ENCODE measurements at regions not wholly inside any gene's neighbourhood (a gene's known extent, or its start where the extent isn't known, plus 50 kb on each side); places are given as distances from the start of the nearest gene placed in this dataset.

DNA sequence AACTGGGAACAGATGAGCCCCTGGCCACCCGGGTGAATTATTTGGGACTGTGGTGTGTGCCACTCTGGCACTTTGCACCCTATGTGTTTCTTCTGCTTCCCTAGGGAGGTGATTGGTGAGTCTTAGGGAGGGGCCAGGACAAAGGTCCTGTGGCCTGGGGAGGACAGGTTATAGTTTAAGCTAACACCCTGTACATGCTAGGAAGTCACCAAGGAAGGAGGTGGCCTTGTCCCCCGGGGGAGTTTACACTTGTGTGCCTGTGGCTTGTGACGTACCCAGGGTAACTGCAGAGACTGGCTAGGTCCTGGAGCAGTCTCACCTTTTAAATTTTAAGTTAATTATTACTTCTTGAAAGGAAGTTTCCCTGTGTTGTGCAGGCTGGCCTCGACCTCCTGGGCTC lies 196.2 kb downstream of the BAMBI start:
- TF ChIP-seq, protein P1, sequence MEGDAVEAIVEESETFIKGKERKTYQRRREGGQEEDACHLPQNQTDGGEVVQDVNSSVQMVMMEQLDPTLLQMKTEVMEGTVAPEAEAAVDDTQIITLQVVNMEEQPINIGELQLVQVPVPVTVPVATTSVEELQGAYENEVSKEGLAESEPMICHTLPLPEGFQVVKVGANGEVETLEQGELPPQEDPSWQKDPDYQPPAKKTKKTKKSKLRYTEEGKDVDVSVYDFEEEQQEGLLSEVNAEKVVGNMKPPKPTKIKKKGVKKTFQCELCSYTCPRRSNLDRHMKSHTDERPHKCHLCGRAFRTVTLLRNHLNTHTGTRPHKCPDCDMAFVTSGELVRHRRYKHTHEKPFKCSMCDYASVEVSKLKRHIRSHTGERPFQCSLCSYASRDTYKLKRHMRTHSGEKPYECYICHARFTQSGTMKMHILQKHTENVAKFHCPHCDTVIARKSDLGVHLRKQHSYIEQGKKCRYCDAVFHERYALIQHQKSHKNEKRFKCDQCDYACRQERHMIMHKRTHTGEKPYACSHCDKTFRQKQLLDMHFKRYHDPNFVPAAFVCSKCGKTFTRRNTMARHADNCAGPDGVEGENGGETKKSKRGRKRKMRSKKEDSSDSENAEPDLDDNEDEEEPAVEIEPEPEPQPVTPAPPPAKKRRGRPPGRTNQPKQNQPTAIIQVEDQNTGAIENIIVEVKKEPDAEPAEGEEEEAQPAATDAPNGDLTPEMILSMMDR (IDR thresholded peaks at IDR 0.05): no peak
- Histone ChIP-seq H3K9ac (no peak overlapping the region), H3K27ac (no peak overlapping the region), H3K4me2 (ENCODE audit: low read length) (no peak overlapping the region), H3K79me2 (no peaks in the 10 kb centered on the region), H3K4me1 (no peaks in the 10 kb centered on the region), H3K36me3 (ENCODE audit: control insufficient read depth, insufficient read depth, low read length) (no peaks in the 10 kb centered on the region), H2AFZ (no peak overlapping the region), H3K9me3 (ENCODE audit: control insufficient read depth, low read length) (no peaks in the 10 kb centered on the region), H3K27me3 (ENCODE audit: control insufficient read depth, insufficient read depth, low read length) (no peaks in the 10 kb centered on the region), H3K4me3 (ENCODE audit: low read depth, low read length) (no peak overlapping the region)

DNA sequence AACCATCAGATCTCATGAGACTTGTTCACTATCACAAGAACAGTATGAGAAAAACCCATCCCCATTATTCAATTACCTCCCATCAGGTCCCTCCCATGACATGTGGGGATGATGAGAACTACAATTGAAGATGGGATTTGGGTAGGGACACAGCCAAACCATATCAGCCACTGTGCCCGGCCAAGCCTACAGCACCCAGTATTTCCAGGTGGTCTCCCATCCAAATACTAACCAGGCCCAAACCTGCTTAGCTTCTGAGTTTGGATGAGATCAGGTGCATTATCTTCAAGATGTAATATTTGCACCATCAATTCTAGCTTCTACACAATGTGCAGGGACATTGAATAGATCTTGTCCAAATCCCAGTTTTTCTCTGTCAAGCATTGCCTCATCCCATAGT lies 196.9 kb downstream of the BAMBI start:
- Histone ChIP-seq H3K9me3 (ENCODE audit: control insufficient read depth, low read length) (no peaks in the 10 kb centered on the region), H3K36me3 (ENCODE audit: control insufficient read depth, insufficient read depth, low read length) (no peaks in the 10 kb centered on the region), H3K9ac (no peak overlapping the region), H3K4me3 (ENCODE audit: low read depth, low read length) (no peak overlapping the region), H3K79me2 (no peaks in the 10 kb centered on the region), H3K27me3 (ENCODE audit: control insufficient read depth, insufficient read depth, low read length) (no peaks in the 10 kb centered on the region), H2AFZ (no peak overlapping the region), H3K27ac (no peak overlapping the region), H3K4me1 (no peaks in the 10 kb centered on the region), H3K4me2 (ENCODE audit: low read length) (no peak overlapping the region)
- TF ChIP-seq, protein P1 (IDR thresholded peaks at IDR 0.05): no peak

DNA sequence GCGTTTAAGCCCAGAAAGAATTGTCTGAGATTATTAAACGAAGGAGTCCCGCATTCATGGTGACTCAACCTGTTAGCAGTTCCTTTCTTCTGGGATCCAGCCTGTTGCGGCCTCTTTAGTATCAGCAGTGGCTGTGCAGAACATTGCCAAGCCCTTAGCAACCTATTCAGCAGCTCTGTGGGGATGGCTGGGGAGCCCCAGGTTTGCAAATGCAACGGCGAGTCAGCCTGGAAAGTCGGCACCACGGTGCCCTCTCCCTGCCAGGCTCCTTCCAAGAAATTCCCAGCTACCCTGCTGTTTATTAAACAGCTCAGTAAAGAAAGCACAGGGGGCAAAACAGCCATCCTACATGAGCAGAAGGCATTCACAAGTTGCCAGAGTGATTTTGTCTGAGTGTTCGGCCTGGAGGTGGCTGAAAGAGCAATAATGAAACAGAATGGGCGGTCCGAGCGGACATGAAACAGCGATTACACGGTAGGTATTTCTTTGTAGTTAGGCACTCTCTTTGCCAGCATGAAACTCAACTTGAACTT lies 198.3 kb downstream of the BAMBI start:
- no peaks in the 10 kb centered on the region for H3K36me3 ChIP-seq (ENCODE audit: control insufficient read depth, insufficient read depth, low read length)
- no peaks in the 10 kb centered on the region for H3K9me3 ChIP-seq (ENCODE audit: control insufficient read depth, low read length)
- no peak overlapping the region for H3K27ac ChIP-seq
- no peaks in the 10 kb centered on the region for H3K79me2 ChIP-seq
- H3K27me3 ChIP-seq (ENCODE audit: control insufficient read depth, insufficient read depth, low read length): no peaks in the 10 kb centered on the region
- H3K4me3 ChIP-seq (ENCODE audit: low read depth, low read length): no peak overlapping the region
- no peaks in the 10 kb centered on the region for H3K4me1 ChIP-seq
- no peak overlapping the region for H3K9ac ChIP-seq
- H2AFZ ChIP-seq: no peak overlapping the region
- no peak overlapping the region for H3K4me2 ChIP-seq (ENCODE audit: low read length)
- TF ChIP-seq, protein P1 (IDR thresholded peaks at IDR 0.05): no peak

DNA sequence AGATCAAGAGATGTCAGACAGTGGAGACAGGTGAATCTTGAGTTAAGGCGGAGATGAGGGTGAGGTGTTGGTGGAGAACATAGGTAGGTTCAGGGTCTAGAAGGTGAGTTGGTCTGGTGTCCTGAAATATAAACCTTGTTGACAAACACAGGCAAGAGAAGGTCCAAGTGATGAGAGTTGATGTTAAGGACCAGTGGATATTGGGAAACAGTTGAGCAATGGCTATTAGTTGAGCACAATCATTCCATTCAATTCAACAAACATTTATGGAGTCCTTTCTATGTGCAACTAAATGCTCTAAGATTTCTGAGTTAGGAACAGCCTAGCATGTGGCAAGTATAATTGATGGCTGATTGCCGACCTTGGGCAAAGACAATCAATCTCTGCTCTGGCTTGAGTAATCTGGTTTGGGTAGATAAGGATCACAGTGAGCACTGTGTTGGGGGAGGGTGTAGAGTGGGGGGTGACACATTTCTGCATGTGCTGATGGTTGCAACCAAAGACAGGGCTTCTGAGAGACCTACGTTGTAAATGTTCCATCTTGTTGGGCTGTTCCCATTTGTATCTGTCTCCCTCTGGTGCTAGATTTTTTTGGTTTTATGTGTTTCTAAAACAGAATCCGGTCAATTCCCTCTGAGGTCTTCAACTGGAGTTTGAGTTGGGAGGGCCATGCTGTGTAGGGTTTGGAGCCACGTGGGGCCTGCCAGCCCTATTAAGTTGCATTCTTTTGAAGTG lies 201.1 kb downstream of the BAMBI start:
- TF ChIP-seq, protein P1 (IDR thresholded peaks at IDR 0.05): no peak
- no peak overlapping the region for H3K27ac ChIP-seq
- H3K9me3 ChIP-seq (ENCODE audit: control insufficient read depth, low read length): no peaks in the 10 kb centered on the region

DNA sequence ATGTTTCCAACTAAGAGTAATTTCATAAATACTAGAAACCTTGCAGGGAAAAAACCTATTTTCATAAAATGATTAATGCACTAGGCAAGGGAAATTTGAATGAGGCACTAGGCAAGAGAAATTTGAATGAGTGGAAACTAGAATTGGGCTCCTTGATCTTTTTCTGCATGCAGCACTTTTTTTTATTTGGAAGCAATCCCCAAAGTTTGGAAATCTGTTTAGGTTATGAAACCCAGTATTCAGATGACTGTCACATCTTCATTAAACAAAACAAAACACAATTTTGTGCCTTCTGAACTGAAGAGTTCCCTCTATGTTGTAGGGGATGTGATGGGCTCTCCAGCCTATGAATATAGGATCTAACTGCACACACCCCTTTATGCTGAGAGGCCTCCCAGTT lies 201.9 kb downstream of the BAMBI start:
- Histone ChIP-seq H3K4me1 (no peaks in the 10 kb centered on the region), H3K9ac (no peak overlapping the region), H3K4me3 (ENCODE audit: low read depth, low read length) (no peak overlapping the region), H2AFZ (no peak overlapping the region), H3K27me3 (ENCODE audit: control insufficient read depth, insufficient read depth, low read length) (no peaks in the 10 kb centered on the region), H3K79me2 (no peaks in the 10 kb centered on the region), H3K36me3 (ENCODE audit: control insufficient read depth, insufficient read depth, low read length) (no peaks in the 10 kb centered on the region), H3K27ac (no peak overlapping the region), H3K4me2 (ENCODE audit: low read length) (no peak overlapping the region), H3K9me3 (ENCODE audit: control insufficient read depth, low read length) (no peaks in the 10 kb centered on the region)
- TF ChIP-seq, protein P1 (IDR thresholded peaks at IDR 0.05): no peak

More for the DNA sequence above, 201.1 kb downstream of the BAMBI start:
- Histone ChIP-seq H3K4me2 (ENCODE audit: low read length) (no peak overlapping the region), H3K9ac (no peak overlapping the region), H3K79me2 (no peaks in the 10 kb centered on the region), H2AFZ (no peak overlapping the region), H3K27me3 (ENCODE audit: control insufficient read depth, insufficient read depth, low read length) (no peaks in the 10 kb centered on the region), H3K4me3 (ENCODE audit: low read depth, low read length) (no peak overlapping the region), H3K4me1 (no peaks in the 10 kb centered on the region), H3K36me3 (ENCODE audit: control insufficient read depth, insufficient read depth, low read length) (no peaks in the 10 kb centered on the region)
